ENCODE measurements at regions not wholly inside any gene's neighbourhood (a gene's known extent, or its start where the extent isn't known, plus 50 kb on each side); places are given as distances from the start of the nearest gene placed in this dataset.

DNA sequence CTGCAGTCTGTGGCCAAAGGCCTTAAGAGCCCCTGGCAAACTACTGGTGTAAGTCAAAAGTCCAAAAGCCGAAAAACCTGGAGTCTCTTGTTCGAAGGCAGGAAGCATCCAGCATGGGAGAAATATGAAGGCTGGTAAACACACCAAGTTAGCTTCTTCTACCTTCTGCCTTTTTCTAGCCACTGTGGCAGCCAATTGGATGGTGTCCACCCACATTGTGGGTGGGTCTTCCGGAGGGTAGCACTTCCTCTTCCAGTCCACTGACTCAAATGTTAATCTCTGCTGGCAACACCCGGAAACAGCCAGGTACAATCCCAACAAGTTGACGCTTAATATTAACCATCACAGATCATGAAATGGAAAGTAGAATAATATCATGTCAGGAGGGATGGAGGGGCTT lies 827.6 kb downstream of the SORCS1 start:
- intact Hi-C loops (cut with DNase I; ENCODE audit: low total_unique reads) (no loop called here), in situ Hi-C loops (cut with MboI; ENCODE audit: low pct_ligation_motif_present in 1 of 4, low pct_unique_long_range_greater_than_20kb in 1 of 4, low sequenced_read_pairs in 3 of 4) (no loop called here)
- no peaks in the 10 kb centered on the region for H3K27me3 ChIP-seq
- H3K4me3 ChIP-seq: no peak overlapping the region
- no peaks in the 10 kb centered on the region for H3K4me1 ChIP-seq
- no peaks in the 10 kb centered on the region for H3K36me3 ChIP-seq
- TF ChIP-seq EP300 (IDR thresholded peaks at IDR 0.05; ENCODE audit: low read depth) (no peak), POLR2A (IDR thresholded peaks at IDR 0.05) (no peak), POLR2AphosphoS5 (IDR thresholded peaks at IDR 0.05) (no peak)
- TF ChIP-seq, protein P1, sequence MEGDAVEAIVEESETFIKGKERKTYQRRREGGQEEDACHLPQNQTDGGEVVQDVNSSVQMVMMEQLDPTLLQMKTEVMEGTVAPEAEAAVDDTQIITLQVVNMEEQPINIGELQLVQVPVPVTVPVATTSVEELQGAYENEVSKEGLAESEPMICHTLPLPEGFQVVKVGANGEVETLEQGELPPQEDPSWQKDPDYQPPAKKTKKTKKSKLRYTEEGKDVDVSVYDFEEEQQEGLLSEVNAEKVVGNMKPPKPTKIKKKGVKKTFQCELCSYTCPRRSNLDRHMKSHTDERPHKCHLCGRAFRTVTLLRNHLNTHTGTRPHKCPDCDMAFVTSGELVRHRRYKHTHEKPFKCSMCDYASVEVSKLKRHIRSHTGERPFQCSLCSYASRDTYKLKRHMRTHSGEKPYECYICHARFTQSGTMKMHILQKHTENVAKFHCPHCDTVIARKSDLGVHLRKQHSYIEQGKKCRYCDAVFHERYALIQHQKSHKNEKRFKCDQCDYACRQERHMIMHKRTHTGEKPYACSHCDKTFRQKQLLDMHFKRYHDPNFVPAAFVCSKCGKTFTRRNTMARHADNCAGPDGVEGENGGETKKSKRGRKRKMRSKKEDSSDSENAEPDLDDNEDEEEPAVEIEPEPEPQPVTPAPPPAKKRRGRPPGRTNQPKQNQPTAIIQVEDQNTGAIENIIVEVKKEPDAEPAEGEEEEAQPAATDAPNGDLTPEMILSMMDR (IDR thresholded peaks at IDR 0.05): no peak
- no peak for DNase-seq
- WGBS, 2 donors (ENCODE audit: low coverage in 1 of 2): 92 to 93% methylated on average over 2 to 5 of the region's 5 CpGs
- H3K9me3 ChIP-seq: no peaks in the 10 kb centered on the region
- H3K27ac ChIP-seq: no peak overlapping the region

DNA sequence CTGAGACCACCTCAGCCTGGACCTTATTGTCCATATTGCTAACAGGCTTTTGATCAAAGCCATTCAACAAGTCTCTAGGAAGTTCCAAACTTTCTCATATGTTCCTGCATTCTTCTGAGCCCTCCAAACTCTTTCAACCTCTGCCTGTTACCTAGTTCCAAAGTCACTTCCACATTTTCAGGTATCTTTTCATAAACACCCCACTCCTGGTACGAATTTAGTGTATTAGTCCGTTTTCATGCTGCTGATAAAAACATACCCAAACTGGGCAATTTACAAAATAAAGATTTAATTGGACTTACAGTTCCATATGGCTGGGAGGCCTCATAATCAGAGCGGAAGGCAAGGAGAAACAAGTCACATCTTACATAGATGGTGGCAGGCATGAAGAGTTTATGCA lies 836.8 kb downstream of the SORCS1 start:
- Histone ChIP-seq H3K4me3 (no peak overlapping the region), H3K4me1 (no peaks in the 10 kb centered on the region), H3K36me3 (no peaks in the 10 kb centered on the region), H3K27ac (no peak overlapping the region), H3K9me3 (peaks cover 9 to 13% of the 10 kb centered on the region in 2 donors), H3K27me3 (no peaks in the 10 kb centered on the region)
- TF ChIP-seq POLR2A (IDR thresholded peaks at IDR 0.05): no peak
- TF ChIP-seq EP300 (IDR thresholded peaks at IDR 0.05; ENCODE audit: low read depth): no peak
- TF ChIP-seq, protein P1 (IDR thresholded peaks at IDR 0.05): no peak
- no peak for TF ChIP-seq POLR2AphosphoS5 (IDR thresholded peaks at IDR 0.05)
- WGBS, 2 donors (ENCODE audit: low coverage in 1 of 2): 65 to 79% methylated on average over 3 of the region's 3 CpGs
- DNase-seq: no peak
- in situ Hi-C loops (cut with MboI; ENCODE audit: low pct_ligation_motif_present in 1 of 4, low pct_unique_long_range_greater_than_20kb in 1 of 4, low sequenced_read_pairs in 3 of 4) (no loop called here), intact Hi-C loops (cut with DNase I; ENCODE audit: low total_unique reads) (no loop called here)

DNA sequence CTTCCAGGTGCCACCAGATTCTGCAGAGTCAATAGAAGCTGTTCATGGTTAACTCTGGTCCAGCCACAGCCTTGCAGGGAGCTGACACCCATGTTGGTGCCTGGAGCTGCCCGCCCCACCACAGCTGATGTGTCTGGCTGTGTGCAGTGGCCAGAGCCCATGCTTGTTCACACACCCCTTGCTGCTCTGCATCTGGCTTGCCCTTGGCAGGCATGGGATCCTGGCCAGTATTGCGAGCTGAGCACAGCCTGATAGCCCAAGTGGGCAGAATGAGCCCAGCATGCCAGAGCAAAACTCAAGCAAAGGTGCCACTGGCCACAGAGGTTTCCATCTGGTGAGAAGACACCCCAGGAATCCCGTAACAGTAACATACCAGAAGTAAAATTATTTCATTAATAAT lies 843.6 kb downstream of the SORCS1 start:
- in situ Hi-C loops (cut with MboI; ENCODE audit: low pct_ligation_motif_present in 1 of 4, low pct_unique_long_range_greater_than_20kb in 1 of 4, low sequenced_read_pairs in 3 of 4): no loop called here

DNA sequence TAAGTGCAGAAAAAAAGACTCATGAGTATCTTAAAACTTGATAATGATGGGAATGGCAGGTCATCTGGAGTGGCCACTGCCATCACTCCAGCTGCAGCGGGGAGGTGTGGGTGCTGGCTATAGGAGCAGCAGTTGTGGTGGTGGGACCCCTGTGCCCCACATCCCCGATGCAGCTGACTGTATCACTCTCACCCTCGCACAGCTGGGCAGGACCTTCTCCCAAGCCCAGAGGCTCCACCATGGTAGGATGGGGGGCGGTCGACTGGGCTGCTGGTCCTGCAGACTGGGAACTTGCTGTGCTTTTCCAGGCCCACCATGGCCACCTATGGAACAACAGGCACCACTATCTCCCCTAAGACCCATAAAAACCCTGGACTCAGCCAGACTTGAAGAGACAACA lies 844.4 kb downstream of the SORCS1 start:
- Histone ChIP-seq H3K4me3 (no peak overlapping the region), H3K36me3 (no peaks in the 10 kb centered on the region), H3K27me3 (no peaks in the 10 kb centered on the region), H3K4me1 (no peaks in the 10 kb centered on the region), H3K9me3 (no peaks in the 10 kb centered on the region), H3K27ac (no peak overlapping the region)
- TF ChIP-seq EP300 (IDR thresholded peaks at IDR 0.05; ENCODE audit: low read depth) (no peak), POLR2A (IDR thresholded peaks at IDR 0.05) (no peak), POLR2AphosphoS5 (IDR thresholded peaks at IDR 0.05) (no peak)
- TF ChIP-seq, protein P1 (IDR thresholded peaks at IDR 0.05): no peak
- intact Hi-C loops (cut with DNase I; ENCODE audit: low total_unique reads): no loop called here
- WGBS, 2 donors (ENCODE audit: low coverage in 1 of 2): 95% methylated on average over 5 of the region's 5 CpGs; no CpG with 5 or more reads in 1 of the 2 donors
- no peak for DNase-seq
- in situ Hi-C loops (cut with MboI; ENCODE audit: low pct_ligation_motif_present in 1 of 4, low pct_unique_long_range_greater_than_20kb in 1 of 4, low sequenced_read_pairs in 3 of 4): no loop called here

More for the DNA sequence above, 843.6 kb downstream of the SORCS1 start:
- Histone ChIP-seq H3K9me3 (no peaks in the 10 kb centered on the region), H3K27me3 (no peaks in the 10 kb centered on the region), H3K36me3 (no peaks in the 10 kb centered on the region), H3K4me3 (no peak overlapping the region), H3K27ac (no peak overlapping the region), H3K4me1 (no peaks in the 10 kb centered on the region)
- intact Hi-C loops (cut with DNase I; ENCODE audit: low total_unique reads): no loop called here
- DNase-seq: no peak
- no peak for TF ChIP-seq POLR2A (IDR thresholded peaks at IDR 0.05)
- TF ChIP-seq, protein P1 (IDR thresholded peaks at IDR 0.05): no peak
- no peak for TF ChIP-seq POLR2AphosphoS5 (IDR thresholded peaks at IDR 0.05)
- no peak for TF ChIP-seq EP300 (IDR thresholded peaks at IDR 0.05; ENCODE audit: low read depth)
- 85% methylated on average over 3 of the region's 3 CpGs; no CpG with 5 or more reads in 1 of the 2 donors for WGBS, 2 donors (ENCODE audit: low coverage in 1 of 2)
